HG03457 (cell line): ENCODE measurements at regions not wholly inside any gene's neighbourhood (a gene's known extent, or its start where the extent isn't known, plus 50 kb on each side); places are given as distances from the start of the nearest gene placed in this dataset.

Experiments used
- ATAC-seq: cut with Tn5 transposase; IDR thresholded peaks from one replicate; pipeline ENCODE4 v1.9.1; 2021; ENCODE audit warnings: moderate number of reproducible peaks; ENCODE audit not compliant: unreplicated experiment

DNA sequence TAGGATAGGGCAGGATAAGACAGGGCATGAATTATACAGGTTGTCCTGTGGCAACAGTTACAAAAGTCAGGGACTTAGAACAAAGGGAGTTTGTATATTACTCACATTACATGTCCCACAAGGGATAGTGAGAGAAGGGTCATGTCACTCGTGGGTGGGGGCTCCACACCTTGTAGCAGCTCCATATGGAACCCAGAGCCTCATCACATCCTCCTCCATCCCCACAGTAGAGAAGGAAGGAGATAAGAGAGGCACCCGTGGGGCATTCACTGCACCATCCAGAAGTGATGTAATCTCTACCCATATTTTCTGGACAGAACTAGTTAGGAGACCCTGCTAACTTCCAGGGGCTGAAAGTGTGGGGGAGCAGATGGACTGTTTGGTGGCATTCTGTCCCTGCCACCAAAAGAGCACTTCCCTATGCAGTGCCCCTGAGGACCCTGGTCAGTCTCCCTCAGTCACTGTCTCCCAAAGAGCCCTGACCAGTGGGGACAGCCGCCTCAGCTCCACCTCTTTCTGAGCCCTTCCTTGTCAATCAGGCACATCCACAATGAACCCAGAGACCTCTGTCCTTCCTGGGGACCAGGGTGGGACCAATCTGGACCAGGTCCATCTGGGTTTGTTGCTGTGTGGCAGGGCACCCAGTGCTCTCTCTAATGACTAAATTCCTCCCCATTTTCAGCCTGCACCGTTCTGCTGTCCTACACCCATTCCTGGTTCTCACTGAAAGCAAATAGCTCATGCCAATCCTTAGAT is 154.8 kb upstream of the ETV3 start:
- ATAC-seq: no peak

DNA sequence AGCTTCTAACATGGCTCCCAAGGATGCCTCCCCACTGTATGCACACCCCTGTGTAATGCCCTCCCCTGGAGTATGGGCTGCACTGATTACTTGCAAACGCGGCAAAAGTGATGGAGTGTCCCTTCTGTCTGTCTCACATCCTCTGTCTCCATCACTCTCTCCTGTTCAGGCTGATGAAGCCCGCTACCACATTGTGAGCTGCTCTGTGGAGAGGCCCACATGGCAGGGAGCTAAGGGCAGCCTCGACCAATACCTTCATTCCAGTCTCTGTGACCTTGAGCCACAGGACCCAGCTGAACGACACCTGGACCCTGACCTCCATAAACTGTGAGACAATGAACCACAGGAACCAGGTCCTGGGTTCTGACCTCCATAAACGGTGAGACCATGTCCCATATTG is 154.1 kb upstream of the ETV3 start:
- ATAC-seq: no peak

DNA sequence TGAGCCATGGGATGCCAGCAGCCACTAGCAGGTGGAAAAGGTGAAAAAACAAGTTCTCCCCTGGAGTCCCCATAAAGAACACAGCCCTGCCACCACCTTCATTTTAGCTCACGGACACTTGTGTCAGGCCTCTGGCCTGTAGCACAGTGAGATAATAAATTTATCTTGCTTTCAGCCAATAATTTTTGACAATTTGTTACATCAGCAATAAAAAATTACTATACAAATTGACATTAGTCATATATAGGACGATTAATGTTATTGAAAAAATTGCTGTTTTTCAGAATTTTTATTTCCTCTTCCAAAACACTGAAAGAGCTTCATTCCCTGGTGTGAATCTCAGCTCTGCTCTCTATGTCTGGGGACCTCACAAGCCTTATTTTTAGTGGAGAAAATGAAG is 152.9 kb upstream of the ETV3 start:
- no peak for ATAC-seq

DNA sequence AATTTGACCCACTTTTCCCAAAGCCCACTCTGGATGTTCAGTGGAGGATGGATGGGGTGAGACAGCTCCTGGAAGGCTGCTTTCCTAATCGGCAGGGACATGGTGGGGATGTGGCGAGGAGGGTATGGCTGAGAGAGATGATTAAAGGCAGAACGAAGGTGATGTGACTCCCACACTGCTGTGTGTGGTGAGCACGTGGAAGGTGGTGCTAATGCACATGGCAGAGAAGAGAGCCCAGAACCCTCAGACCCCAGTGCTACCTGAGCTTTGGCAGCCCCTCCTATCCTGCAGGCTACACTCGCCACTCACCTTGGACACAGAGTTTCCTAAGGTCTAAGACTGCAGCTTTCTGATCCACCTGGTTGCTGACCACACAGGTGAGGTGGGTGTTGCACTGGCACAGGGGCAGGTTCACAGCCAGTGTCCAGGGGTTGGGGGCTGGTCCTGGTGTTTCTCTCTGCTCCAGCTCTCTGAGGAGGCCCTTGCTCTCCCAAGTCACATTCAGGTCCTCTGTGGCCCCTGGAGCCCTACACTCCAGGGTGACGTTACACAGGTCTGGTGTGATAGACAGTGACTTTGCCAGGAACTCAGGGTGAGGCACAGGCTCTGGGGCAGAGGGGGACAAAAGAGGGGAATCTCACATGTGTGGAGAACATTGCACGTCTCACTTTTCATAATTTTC is 151.4 kb upstream of the ETV3 start:
- ATAC-seq: no peak

DNA sequence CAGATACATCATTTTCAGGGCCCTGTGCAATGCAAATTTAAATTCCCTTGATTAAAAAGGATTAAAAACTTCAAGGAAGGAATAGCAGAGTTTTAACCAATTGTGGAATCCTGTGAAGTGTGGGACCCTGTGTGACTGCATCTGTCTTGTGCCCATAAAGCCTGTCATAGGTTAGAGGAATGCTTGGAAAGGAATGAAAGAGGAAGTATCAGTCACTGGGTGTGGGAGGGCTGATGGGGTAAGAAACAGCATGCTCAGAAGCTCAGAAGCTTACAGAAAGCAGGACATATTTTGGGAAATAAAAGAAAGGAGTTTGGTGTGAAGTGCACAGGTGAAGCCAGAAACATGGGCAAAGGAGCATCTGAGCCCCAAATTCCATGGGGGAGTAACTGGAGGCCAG is 150.8 kb upstream of the ETV3 start:
- no peak for ATAC-seq

DNA sequence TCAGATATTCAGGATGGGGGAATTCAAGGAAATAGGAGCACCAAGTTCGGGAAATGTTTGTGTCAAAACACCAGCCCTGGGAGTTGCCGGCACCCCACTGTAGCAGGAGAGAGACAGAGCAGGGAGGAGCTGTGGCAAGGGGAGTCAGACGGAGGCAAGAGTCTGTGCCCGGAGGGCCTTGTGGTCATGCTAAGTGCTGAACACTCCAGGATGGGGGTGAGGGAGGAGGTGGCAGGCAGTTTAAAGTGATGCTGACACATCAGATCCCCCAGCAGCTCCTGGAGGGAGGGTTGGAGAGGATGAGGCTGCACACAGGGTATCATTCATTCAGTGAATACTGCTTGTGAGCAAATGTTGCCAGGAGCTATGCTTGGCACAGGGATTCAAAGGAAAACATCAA is 150.3 kb upstream of the ETV3 start:
- no peak for ATAC-seq

DNA sequence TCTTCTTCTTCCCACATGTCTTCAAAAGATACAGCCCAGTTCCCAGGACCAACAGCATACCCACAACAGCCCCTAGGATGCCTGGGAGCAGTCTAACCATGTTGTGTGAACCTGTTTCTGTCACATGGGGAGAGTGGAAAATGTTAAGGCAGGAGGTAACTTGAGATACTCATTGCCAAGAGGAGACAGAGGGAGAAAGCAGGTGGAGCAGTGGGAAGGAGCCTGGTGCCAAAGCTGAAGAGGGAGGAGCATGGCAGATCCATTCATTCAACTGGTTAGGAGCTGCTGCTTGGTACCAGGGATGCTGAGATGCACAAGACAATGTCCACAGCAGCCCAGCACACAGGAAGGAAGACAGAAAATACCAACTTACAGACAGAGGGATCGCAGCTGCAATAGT is 149.8 kb upstream of the ETV3 start:
- no peak for ATAC-seq

DNA sequence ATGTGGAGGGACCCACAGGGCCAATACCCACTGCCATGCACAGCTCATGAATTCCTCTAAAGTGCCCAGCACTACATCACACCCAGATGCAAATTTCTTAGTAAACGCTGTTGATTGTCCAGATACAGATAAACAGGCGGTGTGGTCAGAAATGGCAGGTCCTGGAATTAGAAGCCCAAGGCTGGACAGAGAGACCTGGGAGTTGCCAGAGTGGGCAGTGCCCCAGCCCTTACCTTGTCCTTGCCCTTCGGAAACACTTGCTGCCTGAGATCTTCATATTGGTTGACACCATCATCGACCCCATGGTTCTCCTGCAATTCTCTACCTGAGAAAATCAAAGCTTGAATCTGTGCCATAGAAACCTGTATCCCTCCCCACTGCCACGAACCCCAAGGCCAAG is 149.3 kb upstream of the ETV3 start:
- no peak for ATAC-seq

DNA sequence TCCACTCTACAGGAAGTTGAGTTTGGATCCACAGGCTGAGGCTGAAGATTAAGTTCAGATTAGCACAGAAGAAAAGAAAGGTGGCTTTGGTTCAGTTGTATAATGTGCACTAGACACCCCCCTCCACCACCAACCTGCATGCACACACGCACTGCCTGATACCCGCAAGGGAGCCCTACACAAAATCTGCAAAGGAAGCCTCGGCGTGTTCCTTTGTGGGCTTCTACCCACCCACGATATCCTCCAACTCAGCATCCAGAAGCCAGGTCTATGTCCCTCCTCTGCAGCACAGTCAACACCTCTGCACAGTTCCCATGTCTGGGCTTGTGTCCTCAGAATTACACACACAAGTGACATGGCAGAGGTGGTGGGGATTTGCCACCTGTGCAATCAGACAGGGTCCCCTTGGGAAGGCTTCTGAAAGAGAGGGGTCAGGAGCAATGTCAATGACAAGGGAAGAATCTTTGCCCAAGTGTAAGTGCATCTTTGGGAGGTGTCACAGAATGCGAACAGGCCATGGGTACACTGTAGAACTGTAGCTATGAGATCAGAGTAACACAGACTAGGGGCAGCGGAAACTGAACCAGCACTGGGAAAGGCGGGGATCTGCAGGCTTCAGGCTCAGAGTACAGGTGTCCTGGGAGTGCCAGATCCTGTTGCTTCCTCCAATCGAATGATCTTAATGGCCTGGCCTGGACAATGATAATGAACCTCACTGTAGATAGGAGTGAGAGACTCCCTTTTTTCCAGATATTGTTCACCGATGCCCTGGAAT is 148.6 kb upstream of the ETV3 start:
- no peak for ATAC-seq

DNA sequence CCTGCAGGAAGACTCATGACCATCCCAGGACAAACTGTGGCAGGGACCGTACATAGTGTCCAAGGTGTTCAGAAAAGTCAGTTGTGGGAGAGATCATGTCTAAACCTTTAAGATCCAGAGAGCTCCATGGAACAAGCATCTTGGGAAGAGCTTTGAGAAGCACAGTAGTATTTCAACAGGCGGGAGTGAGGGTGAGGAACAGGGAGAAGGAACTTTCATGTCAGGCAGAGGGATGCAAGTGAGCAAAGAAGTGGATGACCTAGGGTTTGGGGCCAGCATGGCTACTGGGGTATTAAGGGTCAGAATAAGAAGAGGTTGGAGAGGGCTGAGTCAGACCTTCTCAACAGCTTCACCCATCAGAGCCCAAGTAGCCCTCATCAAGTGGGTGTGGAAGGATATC is 147.9 kb upstream of the ETV3 start:
- no peak for ATAC-seq

DNA sequence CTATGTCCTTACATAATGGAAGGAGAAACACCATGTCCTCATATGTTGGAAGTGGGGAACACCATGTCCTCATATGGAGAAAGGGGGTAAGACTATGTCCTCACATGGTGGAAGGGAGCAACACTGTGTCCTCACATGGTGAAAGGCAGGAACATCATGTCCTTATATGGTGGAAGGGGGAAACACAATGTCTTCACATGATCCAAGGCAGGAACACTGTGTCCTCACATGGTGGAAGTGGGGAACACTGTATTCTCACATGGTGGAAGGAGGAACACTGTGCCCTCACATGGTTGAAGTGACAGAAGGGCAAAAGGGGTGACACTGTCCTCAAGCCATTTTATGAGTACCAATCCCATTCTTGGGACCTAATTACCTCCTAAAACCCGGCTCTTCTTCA is 146.3 kb upstream of the ETV3 start:
- no peak for ATAC-seq

DNA sequence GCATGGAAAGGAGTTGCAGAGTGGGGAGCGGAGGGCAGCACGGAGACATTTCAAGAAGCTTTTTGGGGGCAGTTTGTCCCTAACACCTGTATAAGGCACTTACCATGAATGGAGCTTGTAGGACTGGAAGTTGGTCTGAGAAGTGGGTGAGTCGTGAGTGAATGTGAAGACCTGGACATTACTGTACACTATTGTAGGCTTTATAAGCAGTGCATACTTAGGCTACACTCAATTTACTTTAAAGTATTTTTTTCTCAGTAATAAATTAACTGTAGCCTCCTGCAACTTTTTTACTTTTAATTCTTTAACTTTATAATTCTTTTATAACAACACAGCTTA is 141.6 kb upstream of the ETV3 start:
- no peak for ATAC-seq

DNA sequence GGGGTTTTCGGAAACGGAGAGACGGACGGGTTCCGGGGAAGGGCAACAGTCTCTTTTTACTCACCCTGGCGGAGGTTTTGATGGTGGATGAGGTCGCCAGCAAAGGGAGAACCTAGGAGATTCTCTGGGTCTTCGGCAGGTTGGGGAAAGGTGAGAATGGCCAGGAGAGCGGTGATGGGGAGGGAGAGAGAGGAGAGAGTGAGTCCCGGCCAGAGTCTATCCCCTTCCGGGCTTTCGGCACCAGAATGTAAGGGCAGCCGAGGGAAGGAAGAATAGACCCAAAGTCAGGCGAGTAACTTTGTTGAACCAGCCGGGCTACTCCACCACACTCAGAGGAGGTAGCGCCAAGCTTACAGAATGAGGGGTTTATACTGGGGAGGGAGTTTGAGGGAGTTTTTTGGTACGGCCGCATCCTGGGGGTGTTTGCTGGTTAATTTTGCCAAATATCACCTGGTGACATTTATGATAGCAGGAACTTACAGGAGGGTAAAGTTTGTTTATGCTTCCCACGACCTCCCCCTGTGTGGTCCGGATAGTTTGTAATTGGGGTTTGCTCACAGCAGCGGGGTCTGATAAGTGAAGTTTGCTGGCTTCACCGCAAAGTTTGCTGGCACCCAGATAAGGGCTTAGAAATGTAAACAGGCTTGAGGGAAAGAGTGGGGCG is 141.1 kb upstream of the ETV3 start:
- ATAC-seq: no peak

DNA sequence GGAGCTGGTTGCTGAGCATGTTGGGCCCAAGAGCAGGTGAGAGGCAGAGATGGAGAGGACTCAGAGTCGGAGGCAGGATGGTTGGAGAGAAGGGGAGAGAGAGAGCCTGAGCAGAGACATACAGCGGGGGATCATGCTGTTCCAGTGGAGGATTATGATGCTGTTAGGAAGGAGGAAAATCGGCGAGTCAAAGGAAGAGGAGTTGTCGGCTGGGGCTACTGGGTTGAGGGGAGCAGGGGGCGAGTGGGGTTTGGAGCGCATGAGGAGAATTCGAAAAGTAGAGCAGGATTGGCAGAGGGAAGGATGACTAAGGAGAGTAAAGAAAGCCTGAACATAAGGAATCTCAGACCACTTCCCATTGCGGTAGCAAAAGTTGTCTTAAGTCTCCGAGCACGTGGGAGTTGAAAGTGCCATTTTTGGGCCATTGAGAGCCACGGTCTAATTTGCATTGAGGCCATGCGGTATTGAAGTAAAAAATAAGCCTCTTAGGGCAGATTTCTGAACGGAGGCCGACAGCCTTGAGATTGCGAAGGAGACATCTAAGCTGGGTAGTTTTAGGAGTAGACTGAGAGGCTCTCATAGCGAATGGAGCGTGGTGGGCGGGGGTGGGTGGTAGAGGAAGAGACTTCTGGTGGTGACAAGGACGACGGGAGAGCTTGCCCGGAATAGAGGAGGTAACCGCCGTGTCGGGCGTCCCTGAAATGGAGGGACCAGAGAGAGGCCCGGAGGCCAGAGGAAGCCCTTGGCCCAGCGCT is 140.4 kb upstream of the ETV3 start:
- no peak for ATAC-seq

DNA sequence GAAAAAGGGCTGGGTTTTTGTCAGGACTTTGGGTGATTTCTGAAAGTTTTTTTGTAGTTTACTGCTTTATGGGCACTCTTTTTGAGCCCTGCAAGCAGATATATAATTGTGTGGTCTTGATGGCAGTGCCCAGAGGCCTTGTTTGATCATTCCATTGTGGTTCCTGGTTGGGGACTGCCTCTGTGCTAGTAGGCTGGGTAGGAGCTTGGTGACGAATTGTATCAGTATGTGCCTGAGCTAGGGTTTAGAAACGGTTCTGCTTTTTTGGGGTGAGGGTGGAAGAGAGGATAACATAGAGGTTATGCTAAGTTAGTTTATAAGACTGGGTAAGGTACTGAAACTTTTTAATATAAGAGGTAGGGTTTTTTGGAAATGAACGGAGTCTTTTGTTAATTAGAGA is 139.7 kb upstream of the ETV3 start:
- no peak for ATAC-seq

DNA sequence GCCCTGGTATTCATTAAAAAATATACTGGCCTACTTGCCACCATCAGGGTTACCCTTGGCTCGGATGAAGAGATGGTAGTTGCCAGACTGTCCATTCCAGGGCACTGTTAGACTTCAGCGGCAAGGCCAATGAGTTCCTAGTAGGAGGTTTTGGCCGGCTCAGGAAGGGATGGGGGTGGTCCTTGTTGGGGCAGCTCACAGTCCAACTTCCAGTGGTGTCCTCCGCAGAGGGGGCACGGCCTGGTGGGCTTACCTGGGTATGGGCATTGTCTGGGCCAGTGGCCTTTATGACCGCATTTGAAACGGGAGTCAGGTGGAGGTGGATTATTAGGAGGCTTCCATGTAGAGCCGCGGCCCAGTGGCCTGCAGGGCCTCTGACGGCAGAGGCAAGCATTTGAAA is 139.1 kb upstream of the ETV3 start:
- ATAC-seq: no peak

DNA sequence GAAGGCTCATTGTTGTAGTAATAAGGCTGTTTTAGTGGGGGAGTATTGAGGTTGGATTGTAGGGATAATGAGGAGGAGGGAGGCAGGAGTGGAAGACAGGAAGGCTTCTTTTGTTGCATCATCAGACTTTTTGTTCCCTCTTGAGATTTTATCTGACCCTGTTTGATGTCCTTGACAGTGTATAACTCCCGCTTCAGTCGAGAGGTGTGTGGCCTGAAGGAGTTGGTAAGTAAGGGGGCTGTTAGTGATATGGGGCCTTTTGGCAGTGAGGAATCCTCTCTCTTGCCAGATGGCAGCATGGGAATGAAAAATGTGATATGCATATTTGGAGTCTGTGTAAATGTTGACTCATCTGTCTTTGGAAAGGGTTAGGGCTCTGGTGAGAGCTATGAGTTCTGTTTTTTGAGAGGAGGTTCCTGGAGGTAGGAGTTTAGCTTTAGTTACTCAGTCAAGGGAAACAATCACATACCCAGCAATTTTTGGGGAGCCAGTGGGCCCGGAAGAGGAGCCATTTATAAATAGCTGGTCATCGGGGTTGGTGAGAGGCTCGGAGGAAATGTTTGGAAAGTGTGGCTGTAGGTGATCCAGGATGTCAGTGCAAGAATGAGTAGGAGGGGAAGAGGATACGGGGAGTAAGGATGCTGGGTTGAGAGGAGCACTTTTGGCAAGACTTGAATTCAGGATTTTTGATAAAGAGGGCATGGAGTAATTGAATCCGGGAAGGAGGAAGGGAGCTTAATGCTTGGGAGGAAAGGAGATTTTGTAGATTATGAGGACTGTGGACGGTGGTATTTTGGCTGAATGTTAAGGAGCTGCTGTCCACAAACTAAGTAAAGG is 136.7 kb upstream of the ETV3 start:
- ATAC-seq: no peak

DNA sequence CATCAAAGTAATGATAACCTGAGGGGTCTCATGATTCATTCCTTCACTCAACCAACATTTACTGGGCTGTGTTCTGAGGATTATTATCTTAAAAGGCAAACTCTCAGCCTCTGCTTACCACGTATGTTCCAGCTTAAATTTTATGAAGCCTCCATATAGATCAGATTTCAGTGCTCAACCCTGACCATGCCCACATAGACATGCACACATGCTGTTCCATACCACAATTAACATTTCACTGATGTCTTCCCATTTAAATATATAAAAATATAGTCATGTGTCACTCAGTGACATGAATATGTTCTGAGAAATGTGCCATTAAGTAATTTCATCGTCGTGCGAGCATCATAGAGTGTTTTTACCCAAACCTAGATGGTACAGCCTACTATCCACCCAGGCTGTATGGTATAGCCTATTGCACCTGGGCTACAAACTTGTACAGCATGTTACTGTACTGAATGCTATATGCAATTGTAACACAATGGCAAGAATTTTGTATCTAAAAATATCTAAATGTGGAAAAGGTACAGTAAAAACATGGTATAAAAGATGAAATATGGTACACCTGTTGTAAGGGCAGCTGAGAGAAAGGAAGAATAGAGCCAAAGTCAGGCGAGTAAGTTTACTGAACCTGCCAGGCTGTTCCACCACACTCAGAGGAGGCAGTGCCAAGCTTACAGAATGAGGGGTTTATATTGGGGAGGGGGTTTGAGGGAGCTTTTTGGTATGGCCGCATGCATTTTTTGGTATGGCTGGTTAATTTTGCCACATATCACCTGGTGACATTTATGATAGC is 134.7 kb upstream of the ETV3 start:
- ATAC-seq: no peak

DNA sequence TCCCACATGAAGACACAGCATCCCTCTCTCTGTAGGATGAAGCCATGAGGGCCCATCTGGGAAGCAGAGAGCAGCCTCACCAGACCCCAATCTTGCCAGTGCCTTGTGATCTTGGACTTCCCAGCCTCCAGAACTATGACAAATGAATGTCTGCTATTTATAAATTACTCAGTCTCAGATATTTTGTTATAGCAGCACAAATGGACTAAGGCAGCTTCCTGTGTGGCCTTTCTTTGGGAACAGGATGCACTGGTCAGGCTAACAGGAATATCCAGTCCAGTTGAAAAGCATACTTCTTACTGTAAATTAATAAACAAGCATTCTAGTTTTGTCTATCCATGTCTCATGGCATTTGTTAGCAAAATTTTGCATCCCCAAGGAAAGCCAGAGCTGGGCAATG is 134.1 kb upstream of the ETV3 start:
- ATAC-seq: no peak
